Mucosa of descending colon (tissue), 3 donors: ENCODE measurements at regions not wholly inside any gene's neighbourhood (a gene's known extent, or its start where the extent isn't known, plus 50 kb on each side); places are given as distances from the start of the nearest gene placed in this dataset.

Source experiments
- ATAC-seq: fragments of 200-7000 bp; cut with Tn5 transposase; one replicate; pipeline ENCODE4 v1.9.1; 2020; ENCODE audit warnings: mild to moderate bottlenecking, moderate library complexity
- DNase-seq, 3 donors: peaks; one replicate each; pipeline ENCODE4 v3.0.0-alpha.2; 2020
- H3K36me3 ChIP-seq: fragments of 200-600 bp; one replicate; pipeline ENCODE4 v1.8.0; 2021; ENCODE audit warnings: low read depth, mild to moderate bottlenecking
- H3K4me1 ChIP-seq: fragments of 200-600 bp; one replicate; pipeline ENCODE4 v1.8.0; 2021; ENCODE audit warnings: low read depth, mild to moderate bottlenecking
- H3K4me3 ChIP-seq: fragments of 200-600 bp; one replicate; pipeline ENCODE4 v1.8.0; 2021; ENCODE audit warnings: mild to moderate bottlenecking
- H3K9me3 ChIP-seq: fragments of 200-600 bp; one replicate; pipeline ENCODE4 v1.8.0; 2021; ENCODE audit warnings: mild to moderate bottlenecking
- CTCF ChIP-seq: fragments of 200-600 bp; IDR thresholded peaks from one replicate; pipeline ENCODE4 v1.8.0; 2022; ENCODE audit warnings: antibody characterized with exemption, mild to moderate bottlenecking
- intact Hi-C, 2 donors: fragments of 100-400 bp; cut with DNase I in 1 of 2; cut with micrococcal nuclease in 1 of 2; formaldehyde crosslinking; loops; one replicate each; pipeline versions ENCODE4 v1.11.0 to v1.11.1; 2022; cut with DNase I, micrococcal nuclease
- donor health status: DM: no; HTN: no; CAD: no; lungs with moderate emphysema.
- donor health status: DM: no; HTN: no; CAD: no.
- donor health status: DM: no; HTN: yes; CAD: no.

- TF ChIP-seq CTCF = peak; percentile 36
- H3K9me3 ChIP-seq = no peaks in the 10 kb centered on the region
- DNase-seq (peak in 1 of 3 donors; percentile 78), ATAC-seq (peak; percentile 67)
- no peak overlapping the region for H3K4me3 ChIP-seq
- H3K36me3 ChIP-seq = no peaks in the 10 kb centered on the region
- no peaks in the 10 kb centered on the region for H3K4me1 ChIP-seq
- intact Hi-C loops = no loop called here
Observed at GRCh38 chr4:136864604-136865185, 667.6 kb downstream of the PCDH18 start.

GRCh38 chr4:136863756-136864155 lies 668.5 kb downstream of the PCDH18 start:
- Histone ChIP-seq H3K4me1 (no peaks in the 10 kb centered on the region), H3K4me3 (no peak overlapping the region), H3K9me3 (no peaks in the 10 kb centered on the region), H3K36me3 (no peaks in the 10 kb centered on the region)
- no peak for TF ChIP-seq CTCF
- ATAC-seq (peak; percentile 38), DNase-seq (no peak)
- intact Hi-C loops = no loop called here

GRCh38 chr4:136862653-136863052 lies 669.6 kb downstream of the PCDH18 start:
- intact Hi-C loops = no loop called here
- Histone ChIP-seq H3K36me3 (no peaks in the 10 kb centered on the region), H3K4me1 (no peaks in the 10 kb centered on the region), H3K9me3 (no peaks in the 10 kb centered on the region), H3K4me3 (no peak overlapping the region)
- no peak for TF ChIP-seq CTCF
- no peak for ATAC-seq
- no peak for DNase-seq

- DNase-seq (no peak), ATAC-seq (no peak)
- Histone ChIP-seq H3K4me3 (no peak overlapping the region), H3K9me3 (no peaks in the 10 kb centered on the region), H3K4me1 (no peaks in the 10 kb centered on the region), H3K36me3 (no peaks in the 10 kb centered on the region)
- no peak for TF ChIP-seq CTCF
- intact Hi-C loops = no loop called here
Observed at GRCh38 chr4:136861091-136861490, 671.2 kb downstream of the PCDH18 start.

- ATAC-seq = no peak
- intact Hi-C loops = no loop called here
- no peak for TF ChIP-seq CTCF
Observed at GRCh38 chr4:136858903-136859302, 673.4 kb downstream of the PCDH18 start.

GRCh38 chr4:136855886-136856285 lies 676.4 kb downstream of the PCDH18 start:
- Histone ChIP-seq H3K9me3 (no peaks in the 10 kb centered on the region), H3K36me3 (no peaks in the 10 kb centered on the region), H3K4me1 (no peaks in the 10 kb centered on the region), H3K4me3 (no peak overlapping the region)
- DNase-seq = no peak
- intact Hi-C loops = no loop called here
- TF ChIP-seq CTCF = no peak
- ATAC-seq = no peak

More at GRCh38 chr4:136858903-136859302, 673.4 kb downstream of the PCDH18 start:
- Histone ChIP-seq H3K36me3 (no peaks in the 10 kb centered on the region), H3K4me3 (no peak overlapping the region), H3K9me3 (no peaks in the 10 kb centered on the region), H3K4me1 (no peaks in the 10 kb centered on the region)
- DNase-seq = no peak
